RWPE1 (cell line): ENCODE measurements at regions not wholly inside any gene's neighbourhood (a gene's known extent, or its start where the extent isn't known, plus 50 kb on each side); places are given as distances from the start of the nearest gene placed in this dataset.

Experiments
- CTCF ChIA-PET: fragments of 350-600 bp; sonication (Branson Sonifier 250); formaldehyde crosslinking; extraction: SDS; loops from one replicate; lab custom pipeline; 2021; lab: Yijun Ruan, JAX
- POLR2A ChIA-PET: fragments of 400-600 bp; formaldehyde crosslinking; extraction: SDS; loops from one replicate; lab custom pipeline; 2020; ENCODE audit warnings: antibody characterized with exemption; ENCODE audit not compliant: low non-redundant PET; lab: Yijun Ruan, JAX
- DNase-seq: peaks from one replicate; pipeline ENCODE4 v3.0.0; 2012; ENCODE audit warnings: low spot score
- H3K27ac ChIP-seq: fragments of 450-650 bp; 2 replicates; pipeline ENCODE4 v1.5.1; 2017
- TF ChIP-seq, protein P1 (sequence below): fragments of 450-650 bp; conservative IDR thresholded peaks from 2 replicates; pipeline ENCODE4 v1.5.1; 2017; ENCODE audit warnings: low read depth, mild to moderate bottlenecking

DNA sequence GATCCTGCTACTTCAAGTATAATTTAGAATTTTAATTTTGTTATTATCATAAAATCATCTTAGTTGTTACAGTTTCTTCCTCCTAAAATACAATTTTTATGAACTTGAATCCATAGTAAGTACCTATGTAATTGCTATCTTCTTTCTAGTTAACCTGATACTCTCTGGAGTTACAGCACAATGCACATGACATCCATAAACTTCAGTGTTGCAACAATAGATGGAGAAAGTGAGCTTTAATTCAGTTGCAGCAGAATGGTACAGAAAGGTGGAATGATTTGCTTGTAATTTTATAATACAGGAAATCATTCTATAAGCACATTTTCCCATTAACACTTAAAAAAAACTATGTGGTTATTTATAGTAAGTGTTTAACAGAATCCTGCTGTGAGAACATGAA is 372.0 kb downstream of the CDH9 start:
- ChIA-PET POLR2A (no interaction called here), CTCF (interaction anchor here (0.7 kb wide), 1 partner anchor 843 kb away, joined by 4 read pairs; no protein-coding TSS in a partner anchor)
- DNase-seq, result no peak
- TF ChIP-seq, protein P1, sequence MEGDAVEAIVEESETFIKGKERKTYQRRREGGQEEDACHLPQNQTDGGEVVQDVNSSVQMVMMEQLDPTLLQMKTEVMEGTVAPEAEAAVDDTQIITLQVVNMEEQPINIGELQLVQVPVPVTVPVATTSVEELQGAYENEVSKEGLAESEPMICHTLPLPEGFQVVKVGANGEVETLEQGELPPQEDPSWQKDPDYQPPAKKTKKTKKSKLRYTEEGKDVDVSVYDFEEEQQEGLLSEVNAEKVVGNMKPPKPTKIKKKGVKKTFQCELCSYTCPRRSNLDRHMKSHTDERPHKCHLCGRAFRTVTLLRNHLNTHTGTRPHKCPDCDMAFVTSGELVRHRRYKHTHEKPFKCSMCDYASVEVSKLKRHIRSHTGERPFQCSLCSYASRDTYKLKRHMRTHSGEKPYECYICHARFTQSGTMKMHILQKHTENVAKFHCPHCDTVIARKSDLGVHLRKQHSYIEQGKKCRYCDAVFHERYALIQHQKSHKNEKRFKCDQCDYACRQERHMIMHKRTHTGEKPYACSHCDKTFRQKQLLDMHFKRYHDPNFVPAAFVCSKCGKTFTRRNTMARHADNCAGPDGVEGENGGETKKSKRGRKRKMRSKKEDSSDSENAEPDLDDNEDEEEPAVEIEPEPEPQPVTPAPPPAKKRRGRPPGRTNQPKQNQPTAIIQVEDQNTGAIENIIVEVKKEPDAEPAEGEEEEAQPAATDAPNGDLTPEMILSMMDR, result no peak
- no peak overlapping the region for H3K27ac ChIP-seq

DNA sequence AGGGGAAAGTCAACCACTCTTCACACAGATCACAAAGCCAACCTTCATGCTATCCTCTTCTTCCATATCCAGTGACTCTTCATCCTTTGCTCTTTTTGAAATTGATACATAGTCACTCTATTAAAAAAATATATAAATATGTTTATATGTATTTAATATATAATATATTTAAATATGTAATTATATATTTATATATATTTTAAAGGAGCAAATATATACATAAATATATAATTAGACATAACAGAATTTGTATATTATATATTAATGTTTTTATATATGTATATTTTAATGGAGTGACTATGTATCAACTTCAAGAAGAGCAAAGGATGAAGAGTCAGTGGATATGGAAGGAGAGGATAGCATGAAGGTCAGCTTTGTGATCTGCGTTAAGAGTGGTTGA is 374.9 kb downstream of the CDH9 start:
- DNase-seq, result no peak
- TF ChIP-seq, protein P1, result no peak
- CTCF ChIA-PET, result no interaction called here

DNA sequence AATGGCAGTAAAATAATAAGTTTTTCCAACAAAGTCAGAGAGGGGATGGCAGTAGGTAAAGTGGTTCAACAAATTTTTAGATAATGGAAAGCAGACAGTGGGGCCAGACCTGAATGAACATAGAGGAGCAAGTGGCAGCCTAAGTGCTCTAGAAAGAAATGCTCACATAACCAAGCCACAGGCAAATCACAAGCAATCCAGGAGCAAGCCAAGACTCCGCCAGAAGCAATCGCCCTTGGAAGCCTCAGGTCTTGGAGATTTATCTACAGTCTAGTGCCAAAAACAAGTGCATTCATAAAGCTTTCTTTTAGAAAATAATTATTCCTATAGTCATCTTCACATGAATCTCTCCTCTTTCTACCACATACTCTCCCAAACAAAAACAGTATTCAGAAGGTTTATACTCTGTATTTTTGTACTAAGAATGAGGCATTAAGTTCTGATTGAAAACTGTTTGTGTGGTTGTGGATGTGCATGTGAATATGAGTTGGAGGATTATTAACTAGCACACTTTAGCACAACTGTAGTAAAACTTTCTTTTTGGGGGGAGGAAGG is 375.5 kb downstream of the CDH9 start:
- ChIA-PET CTCF (no interaction called here), POLR2A (no interaction called here)
- no peak overlapping the region for H3K27ac ChIP-seq
- no peak for DNase-seq
- TF ChIP-seq, protein P1, result no peak

More for the DNA sequence above, 374.9 kb downstream of the CDH9 start:
- POLR2A ChIA-PET, result no interaction called here
- no peak overlapping the region for H3K27ac ChIP-seq

DNA sequence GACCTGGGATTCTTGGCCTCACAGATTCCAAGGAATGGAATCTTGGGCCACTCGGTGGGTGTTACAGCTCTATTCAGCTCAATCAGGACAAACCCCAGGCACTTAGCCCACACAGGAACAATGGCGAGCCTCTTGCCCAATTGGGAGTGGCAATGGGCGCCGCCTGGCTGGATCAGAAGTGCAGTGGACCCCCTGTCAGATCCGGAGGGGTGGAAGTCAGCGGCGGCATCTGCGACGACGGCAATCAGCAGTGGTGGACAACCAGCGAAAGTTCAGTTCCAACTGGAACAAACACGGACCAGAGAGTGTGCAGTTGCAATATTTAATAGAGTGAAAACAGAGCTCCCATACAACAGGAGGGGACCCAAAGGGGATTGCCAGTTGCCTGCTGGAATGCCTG is 378.3 kb downstream of the CDH9 start:
- ChIA-PET POLR2A (no interaction called here), CTCF (no interaction called here)

DNA sequence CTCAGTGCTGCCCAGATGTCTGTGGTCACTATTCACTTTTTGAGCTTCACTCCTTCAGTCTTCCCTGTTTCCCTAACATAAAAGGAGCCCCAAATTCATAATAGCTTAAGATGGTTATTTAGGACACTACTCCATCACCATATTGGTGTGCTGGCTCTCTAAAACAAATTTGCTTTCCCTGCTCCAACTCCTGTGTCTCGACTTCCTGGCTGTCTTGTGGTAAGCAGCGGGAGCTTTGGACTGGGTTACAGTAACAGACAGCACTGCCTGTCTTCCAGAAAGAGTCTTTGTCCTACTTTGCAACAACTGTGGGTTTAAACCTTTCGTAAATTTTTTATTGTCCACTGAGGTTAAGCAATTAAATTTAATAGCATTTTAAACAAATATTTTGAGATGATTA is 389.4 kb downstream of the CDH9 start:
- ChIA-PET CTCF (no interaction called here), POLR2A (no interaction called here)
- TF ChIP-seq, protein P1, result no peak
- DNase-seq, result no peak
- no peak overlapping the region for H3K27ac ChIP-seq

More for the DNA sequence above, 378.3 kb downstream of the CDH9 start:
- no peak overlapping the region for H3K27ac ChIP-seq
- TF ChIP-seq, protein P1, result no peak
- DNase-seq, result no peak

DNA sequence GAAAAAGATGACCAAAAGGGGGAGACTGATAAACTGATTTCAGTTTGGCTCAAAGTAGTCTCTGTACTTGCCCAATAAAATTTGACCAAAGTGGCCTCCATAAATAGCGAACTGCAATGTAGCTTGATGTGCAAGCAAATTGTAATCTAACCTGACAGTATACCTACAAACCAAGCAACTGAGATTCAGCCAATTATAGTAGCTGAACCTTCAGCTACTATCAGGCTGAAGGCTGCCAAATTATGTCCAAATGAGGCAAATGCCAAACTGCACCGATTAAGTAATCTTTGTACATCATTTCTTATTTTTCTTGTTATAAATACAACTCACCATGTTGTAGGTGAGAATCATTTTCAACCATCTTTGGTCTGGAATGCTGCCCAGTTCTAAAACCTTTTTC is 390.6 kb downstream of the CDH9 start:
- no peak for DNase-seq
- TF ChIP-seq, protein P1, result no peak
- ChIA-PET CTCF (interaction anchor here (0.7 kb wide), 1 partner anchor 147 kb away, joined by 4 read pairs; no protein-coding TSS in a partner anchor), POLR2A (no interaction called here)
- H3K27ac ChIP-seq, result no peak overlapping the region
